Stimulated activated CD4-positive, alpha-beta T cell treated with anti-CD3 and anti-CD28 coated beads, TNF-alpha, amount 100 ng/mL, for 48 hours (primary cell): ENCODE measurements at regions not wholly inside any gene's neighbourhood (a gene's known extent, or its start where the extent isn't known, plus 50 kb on each side); places are given as distances from the start of the nearest gene placed in this dataset.

Experiments
- DNase-seq, 3 donors: peaks; one replicate each; pipeline ENCODE4 v3.0.0-alpha.2; 2020; ENCODE audit warnings: low read depth in 3 of 3

GRCh38 chr19:28239270-28239669, 973.7 kb downstream of the UQCRFS1 start:
- DNase-seq = no peak

- DNase-seq = no peak
Measured at GRCh38 chr19:28238270-28238820, 974.6 kb downstream of the UQCRFS1 start.

GRCh38 chr19:28235606-28236125, 977.3 kb downstream of the UQCRFS1 start:
- no peak for DNase-seq

GRCh38 chr19:28234637-28235036, 978.3 kb downstream of the UQCRFS1 start:
- no peak for DNase-seq

GRCh38 chr19:28228854-28229253, 984.1 kb downstream of the UQCRFS1 start:
- no peak for DNase-seq

- no peak for DNase-seq
Measured at GRCh38 chr19:28224441-28224840, 988.5 kb downstream of the UQCRFS1 start.

GRCh38 chr19:28221736-28222135, 991.2 kb downstream of the UQCRFS1 start:
- DNase-seq = no peak

- no peak for DNase-seq
Measured at GRCh38 chr19:28218728-28219127, 994.2 kb downstream of the UQCRFS1 start.

- DNase-seq = no peak
Measured at GRCh38 chr19:28217022-28217421, 995.9 kb downstream of the UQCRFS1 start.

- no peak for DNase-seq
Measured at GRCh38 chr19:28213470-28214082, 999.4 kb downstream of the UQCRFS1 start.

- DNase-seq = no peak
Measured at GRCh38 chr19:28210886-28211285, 1002.1 kb downstream of the UQCRFS1 start.

- DNase-seq = no peak
Measured at GRCh38 chr19:28208745-28209144, 1004.2 kb downstream of the UQCRFS1 start.

GRCh38 chr19:28207244-28207643, 1005.7 kb downstream of the UQCRFS1 start:
- DNase-seq = no peak

GRCh38 chr19:28201462-28201943, 1011.4 kb downstream of the UQCRFS1 start:
- DNase-seq = no peak

- DNase-seq = no peak
Measured at GRCh38 chr19:28199323-28199722, 1013.6 kb downstream of the UQCRFS1 start.

- DNase-seq = no peak
Measured at GRCh38 chr19:28196961-28197360, 1016.0 kb downstream of the UQCRFS1 start.

- no peak for DNase-seq
Measured at GRCh38 chr19:28196101-28196500, 1016.9 kb downstream of the UQCRFS1 start.

- DNase-seq = no peak
Measured at GRCh38 chr19:28185646-28186045, 1027.3 kb downstream of the UQCRFS1 start.

GRCh38 chr19:28184997-28185396, 1028.0 kb downstream of the UQCRFS1 start:
- DNase-seq = no peak

- DNase-seq = no peak
Measured at GRCh38 chr19:28176193-28176592, 1036.8 kb downstream of the UQCRFS1 start.

GRCh38 chr19:28171983-28172382, 1041.0 kb downstream of the UQCRFS1 start:
- DNase-seq = no peak

GRCh38 chr19:28170066-28170465, 1042.9 kb downstream of the UQCRFS1 start:
- no peak for DNase-seq

- no peak for DNase-seq
Measured at GRCh38 chr19:28169168-28169887, 1043.6 kb downstream of the UQCRFS1 start.
